A549 (cell line): ENCODE measurements at regions not wholly inside any gene's neighbourhood (a gene's known extent, or its start where the extent isn't known, plus 50 kb on each side); places are given as distances from the start of the nearest gene placed in this dataset.

Source experiments
- ATAC-seq, 2 experiments: fragments of 200-7000 bp in 1 of 2; fragments of >200 bp in 1 of 2; cut with Nextera tagmentation in 1 of 2; cut with Tn5 transposase in 1 of 2; 3 replicates each; pipeline versions ENCODE4 v1.8.0 to v1.9.1; 2018 to 2020; ENCODE audit warnings: mild to moderate bottlenecking in 1 of 2, moderate library complexity in 1 of 2
- CTCF ChIA-PET: fragments of 300-600 bp; sonication (Branson Sonifier 250); formaldehyde crosslinking; extraction: SDS; loops from one replicate; lab custom pipeline; 2021; ENCODE audit warnings: antibody characterized with exemption, inconsistent platforms; lab: Yijun Ruan, JAX
- POLR2A ChIA-PET: fragments of 350-600 bp; formaldehyde crosslinking; extraction: SDS; loops from one replicate; lab custom pipeline; 2021; ENCODE audit warnings: antibody characterized with exemption, inconsistent platforms; lab: Yijun Ruan, JAX
- DNase-seq, 2 experiments: peaks; one replicate each; pipeline versions ENCODE4 v3.0.0 to v3.0.0-alpha.2; 2011 to 2016; ENCODE audit warnings: low read depth in 1 of 2, low spot score in 1 of 2
- FAIRE-seq: peaks from 2 replicates; lab custom pipeline; 2011; peaks lifted over from hg19 to GRCh38; lab: Jason Lieb, UNC
- H3K27ac ChIP-seq, 2 experiments: fragments of >200 bp; sonication (Bioruptor Twin); formaldehyde crosslinking; 3 replicates each; pipeline ENCODE4 v1.5.1; 2016 to 2017
- H3K4me1 ChIP-seq: fragments of >200 bp; sonication (Bioruptor Twin); formaldehyde crosslinking; 3 replicates; pipeline ENCODE4 v1.6.1; 2016
- H3K4me2 ChIP-seq: fragments of >200 bp; sonication (Bioruptor Twin); formaldehyde crosslinking; 3 replicates; pipeline ENCODE4 v1.6.1; 2016
- H3K4me3 ChIP-seq: fragments of >200 bp; sonication (Bioruptor Twin); formaldehyde crosslinking; 3 replicates; pipeline ENCODE4 v1.5.1; 2016
- H3K9me3 ChIP-seq: fragments of >200 bp; sonication (Bioruptor Twin); formaldehyde crosslinking; 3 replicates; pipeline ENCODE4 v1.6.1; 2016
- BCL3 ChIP-seq: fragments of >200 bp; sonication (Bioruptor Twin); formaldehyde crosslinking; IDR thresholded peaks from 3 replicates; pipeline ENCODE4 v1.6.1; 2016
- CEBPB ChIP-seq, 2 experiments: fragments of >200 bp in 1 of 2; sonication (Bioruptor Twin) in 1 of 2; formaldehyde crosslinking in 1 of 2; IDR thresholded peaks; 2 replicates each; pipeline ENCODE4 v1.6.1; 2012 to 2016
- CHD2 ChIP-seq: fragments of 150-350 bp; IDR thresholded peaks from 2 replicates; pipeline ENCODE4 v1.6.1; 2014; ENCODE audit warnings: low read length; ENCODE audit not compliant: partially characterized antibody
- CHD4 ChIP-seq: fragments of 200-600 bp; sonication (generic); IDR thresholded peaks from 2 replicates; pipeline ENCODE4 v1.6.1; 2016; ENCODE audit warnings: antibody characterized with exemption, mild to moderate bottlenecking, borderline replicate concordance
- CTCF ChIP-seq: fragments of >200 bp; sonication (Bioruptor Twin); formaldehyde crosslinking; IDR thresholded peaks from 3 replicates; pipeline ENCODE4 v1.5.1; 2016
- EHF ChIP-seq: fragments of 250-450 bp; sonication (Bioruptor Pico); IDR thresholded peaks from 2 replicates; pipeline ENCODE4 v1.5.0; 2020; ENCODE audit warnings: mild to moderate bottlenecking
- FOSB ChIP-seq: fragments of 250-450 bp; sonication (Bioruptor Pico); IDR thresholded peaks from 2 replicates; pipeline ENCODE4 v1.5.0; 2020; ENCODE audit warnings: mild to moderate bottlenecking, moderate library complexity
- FOSL2 ChIP-seq, 2 experiments: fragments of 450-650 bp in 1 of 2; fragments of >200 bp in 1 of 2; sonication (Bioruptor Twin) in 1 of 2; formaldehyde crosslinking; IDR thresholded peaks; 2 replicates each; pipeline versions ENCODE4 v1.5.0 to v1.6.1; 2016 to 2020; ENCODE audit warnings: mild to moderate bottlenecking in 1 of 2, moderate library complexity in 1 of 2
- FOXS1 ChIP-seq: fragments of 250-450 bp; sonication (Bioruptor Pico); IDR thresholded peaks from 2 replicates; pipeline ENCODE4 v1.5.0; 2020; ENCODE audit warnings: mild to moderate bottlenecking, moderate library complexity
- GATA3 ChIP-seq: IDR thresholded peaks from 2 replicates; pipeline ENCODE4 v1.6.1; 2012; ENCODE audit warnings: borderline replicate concordance
- HDAC2 ChIP-seq: fragments of 200-600 bp; sonication (generic); IDR thresholded peaks from 2 replicates; pipeline ENCODE4 v1.6.1; 2016
- HES2 ChIP-seq: fragments of >200 bp; sonication (Bioruptor Twin); formaldehyde crosslinking; IDR thresholded peaks from 2 replicates; pipeline ENCODE4 v1.6.1; 2016
- JUNB ChIP-seq: fragments of >200 bp; sonication (Bioruptor Twin); formaldehyde crosslinking; IDR thresholded peaks from 2 replicates; pipeline ENCODE4 v1.6.1; 2016
- KDM1A ChIP-seq: fragments of 200-600 bp; sonication (generic); IDR thresholded peaks from 2 replicates; pipeline ENCODE4 v1.6.1; 2016; ENCODE audit warnings: low read depth, mild to moderate bottlenecking
- KDM5A ChIP-seq: fragments of 200-600 bp; sonication (generic); IDR thresholded peaks from 2 replicates; pipeline ENCODE4 v1.6.1; 2016; ENCODE audit warnings: antibody characterized with exemption, mild to moderate bottlenecking
- NR3C1 ChIP-seq: fragments of >200 bp; sonication (Bioruptor Twin); formaldehyde crosslinking; IDR thresholded peaks from 3 replicates; pipeline ENCODE4 v1.6.1; 2017
- POLR2A ChIP-seq: IDR thresholded peaks from 2 replicates; pipeline ENCODE4 v1.6.1; 2012; ENCODE audit warnings: mild to moderate bottlenecking, low read length
- RAD21 ChIP-seq, 2 experiments: fragments of >200 bp in 1 of 2; sonication (Bioruptor Twin) in 1 of 2; formaldehyde crosslinking in 1 of 2; IDR thresholded peaks in 1 of 2; conservative IDR thresholded peaks in 1 of 2; 2 replicates in 1 of 2; 3 replicates in 1 of 2; pipeline ENCODE4 v1.6.1; 2012 to 2018; ENCODE audit warnings: inconsistent platforms in 1 of 2
- RARB ChIP-seq: fragments of 250-450 bp; sonication (Bioruptor Pico); IDR thresholded peaks from 2 replicates; pipeline ENCODE4 v1.8.0; 2021; ENCODE audit warnings: mild to moderate bottlenecking, moderate library complexity
- RCOR1 ChIP-seq: fragments of 150-350 bp; IDR thresholded peaks from 2 replicates; pipeline ENCODE4 v1.6.1; 2014; ENCODE audit warnings: antibody characterized with exemption, low read length, low read depth
- TFCP2L1 ChIP-seq: fragments of 250-450 bp; sonication (Bioruptor Pico); IDR thresholded peaks from 2 replicates; pipeline ENCODE4 v1.5.0; 2021; ENCODE audit warnings: mild to moderate bottlenecking
- USF2 ChIP-seq: fragments of 450-650 bp; IDR thresholded peaks from 2 replicates; pipeline ENCODE4 v1.6.1; 2014; ENCODE audit warnings: antibody characterized with exemption
- ZC3H11A ChIP-seq: fragments of 450-650 bp; IDR thresholded peaks from 2 replicates; pipeline ENCODE4 v1.6.1; 2014; ENCODE audit warnings: antibody characterized with exemption, mild to moderate bottlenecking
- ZSCAN20 ChIP-seq: fragments of 250-450 bp; sonication (Bioruptor Pico); IDR thresholded peaks from 2 replicates; pipeline ENCODE4 v1.8.0; 2022; ENCODE audit warnings: mild to moderate bottlenecking, moderate library complexity
- WGBS: methylation state at CpG from one replicate; pipeline ENCODE4 v1.1.6; 2017; ENCODE audit errors: missing lambda C conversion rate; 5-methylcytosine and 5-hydroxymethylcytosine counted together
- TF ChIP-seq, protein P1 (sequence below): fragments of 250-450 bp; sonication (Bioruptor Pico); IDR thresholded peaks from 2 replicates; pipeline ENCODE4 v1.5.0; 2021; ENCODE audit warnings: mild to moderate bottlenecking, moderate library complexity, borderline replicate concordance

DNA sequence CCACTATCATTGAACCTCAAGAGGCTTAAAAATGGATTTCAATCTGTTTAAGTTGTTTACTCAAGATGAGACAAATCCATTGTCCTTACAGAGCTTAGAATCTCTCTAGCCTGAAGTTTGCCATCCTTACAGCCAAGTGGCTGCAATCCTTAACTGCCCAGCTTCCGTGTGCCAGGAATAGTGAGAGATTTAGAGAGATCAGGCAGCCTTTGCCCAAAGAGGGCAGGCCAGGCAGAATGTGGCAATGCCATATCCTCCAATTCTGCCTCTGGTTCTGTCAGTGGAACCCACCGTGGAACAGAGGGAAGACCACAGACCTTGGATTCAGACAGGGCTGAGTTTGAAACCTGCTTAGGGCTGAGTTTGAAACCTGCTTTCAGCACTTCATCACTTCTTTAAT, 374.3 kb downstream of the VPS13C start:
- Histone ChIP-seq H3K27ac (no peak overlapping the region), H3K4me3 (no peak overlapping the region), H3K9me3 (no peaks in the 10 kb centered on the region), H3K4me2 (no peak overlapping the region), H3K4me1 (no peaks in the 10 kb centered on the region)
- WGBS: 3% methylated on average over 2 of the region's 2 CpGs
- ATAC-seq (no peak), DNase-seq (no peak), FAIRE-seq (no peak)
- POLR2A ChIA-PET: no interaction called here
- CTCF ChIA-PET: no interaction called here
- no peak for TF ChIP-seq FOXS1
- TF ChIP-seq RCOR1: no peak
- TF ChIP-seq RARB (CRISPR knock-in tag): no peak
- no peak for TF ChIP-seq ZC3H11A
- TF ChIP-seq USF2: no peak
- TF ChIP-seq GATA3: no peak
- no peak for TF ChIP-seq POLR2A
- TF ChIP-seq EHF (CRISPR knock-in tag): no peak
- TF ChIP-seq TFCP2L1 (CRISPR knock-in tag): no peak
- TF ChIP-seq JUNB: no peak
- no peak for TF ChIP-seq CTCF
- no peak for TF ChIP-seq ZSCAN20 (CRISPR knock-in tag)
- TF ChIP-seq FOSB (CRISPR knock-in tag): no peak
- no peak for TF ChIP-seq NR3C1
- TF ChIP-seq KDM1A: no peak
- TF ChIP-seq RAD21 (conservative IDR thresholded peaks at IDR 0.05 in 1 of 2, IDR thresholded peaks at IDR 0.05 in 1 of 2): no peak
- TF ChIP-seq, protein P1, sequence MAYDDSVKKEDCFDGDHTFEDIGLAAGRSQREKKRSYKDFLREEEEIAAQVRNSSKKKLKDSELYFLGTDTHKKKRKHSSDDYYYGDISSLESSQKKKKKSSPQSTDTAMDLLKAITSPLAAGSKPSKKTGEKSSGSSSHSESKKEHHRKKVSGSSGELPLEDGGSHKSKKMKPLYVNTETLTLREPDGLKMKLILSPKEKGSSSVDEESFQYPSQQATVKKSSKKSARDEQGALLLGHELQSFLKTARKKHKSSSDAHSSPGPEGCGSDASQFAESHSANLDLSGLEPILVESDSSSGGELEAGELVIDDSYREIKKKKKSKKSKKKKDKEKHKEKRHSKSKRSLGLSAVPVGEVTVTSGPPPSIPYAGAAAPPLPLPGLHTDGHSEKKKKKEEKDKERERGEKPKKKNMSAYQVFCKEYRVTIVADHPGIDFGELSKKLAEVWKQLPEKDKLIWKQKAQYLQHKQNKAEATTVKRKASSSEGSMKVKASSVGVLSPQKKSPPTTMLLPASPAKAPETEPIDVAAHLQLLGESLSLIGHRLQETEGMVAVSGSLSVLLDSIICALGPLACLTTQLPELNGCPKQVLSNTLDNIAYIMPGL (CRISPR knock-in tag): no peak

DNA sequence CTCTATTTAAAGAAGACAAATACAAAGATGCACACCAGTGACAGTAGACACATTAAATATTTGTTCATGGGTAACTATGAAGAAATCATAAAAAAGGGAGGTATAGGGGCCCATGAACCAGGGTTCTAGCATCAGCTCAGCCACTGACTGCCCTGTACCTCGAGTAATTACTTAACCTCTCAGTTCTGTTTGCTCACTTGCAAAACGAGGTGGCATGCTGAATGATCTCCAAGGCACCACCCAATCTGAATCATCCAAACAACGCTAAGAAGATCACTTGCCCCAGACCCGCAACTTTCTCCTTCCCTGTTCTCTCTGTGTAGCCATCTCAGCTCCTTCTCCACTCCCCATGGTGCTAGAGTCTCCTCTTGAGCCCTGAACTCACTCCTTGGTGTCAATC, 374.7 kb downstream of the VPS13C start:
- FAIRE-seq (no peak), DNase-seq (no peak), ATAC-seq (no peak)
- H3K4me2 ChIP-seq: no peak overlapping the region
- H3K4me3 ChIP-seq: no peak overlapping the region
- no peak for TF ChIP-seq CHD4
- TF ChIP-seq JUNB: no peak
- no peak for TF ChIP-seq KDM1A
- TF ChIP-seq FOSL2 (IDR thresholded peaks at IDR 0.05): no peak
- TF ChIP-seq FOSL2 (CRISPR knock-in tag; IDR thresholded peaks at IDR 0.05): no peak
- WGBS: 3% methylated on average over 4 of the region's 4 CpGs
- CTCF ChIA-PET: interaction anchor here (1.0 kb wide), 1 partner anchor 150 kb away, joined by 4 read pairs; no protein-coding TSS in a partner anchor
- POLR2A ChIA-PET: no interaction called here
- H3K9me3 ChIP-seq: no peaks in the 10 kb centered on the region
- no peak overlapping the region for H3K27ac ChIP-seq
- H3K4me1 ChIP-seq: no peaks in the 10 kb centered on the region

DNA sequence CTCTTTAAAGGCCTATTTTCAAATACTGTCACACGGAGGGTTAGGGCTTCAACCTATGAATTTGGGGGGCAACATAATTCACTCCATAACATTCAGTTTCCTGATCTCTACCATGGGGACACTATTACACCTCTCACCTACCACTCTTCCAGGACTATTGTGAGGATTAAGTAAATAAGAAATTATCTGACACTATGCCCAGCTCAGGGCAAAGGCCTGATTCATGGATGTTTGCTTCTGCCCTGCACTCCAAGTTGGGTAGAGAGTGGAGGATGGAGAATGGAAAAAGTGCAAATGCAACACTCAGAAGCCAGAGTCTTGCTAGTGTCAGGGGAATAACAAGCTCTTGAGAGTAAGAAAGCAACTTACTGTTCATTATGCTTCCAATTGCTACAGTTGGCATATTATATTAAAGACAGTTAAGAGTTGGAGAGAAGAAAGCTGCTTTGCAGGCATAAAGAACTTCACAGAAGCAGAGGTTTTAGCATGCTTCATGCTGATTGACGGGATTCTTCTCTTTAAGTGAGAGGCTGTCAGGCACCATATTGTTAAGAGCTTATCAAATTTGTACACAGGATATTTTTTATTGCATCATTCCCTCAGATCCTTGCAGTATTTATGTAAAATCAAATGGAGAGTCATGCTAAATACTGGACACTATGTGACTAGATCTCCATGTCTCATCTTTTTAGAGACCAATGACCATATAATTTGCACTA, 375.3 kb downstream of the VPS13C start:
- ChIA-PET POLR2A (no interaction called here), CTCF (interaction anchor here (1.0 kb wide), 1 partner anchor 150 kb away, joined by 4 read pairs; no protein-coding TSS in a partner anchor)
- Histone ChIP-seq H3K27ac (no peak overlapping the region), H3K4me1 (no peaks in the 10 kb centered on the region), H3K4me3 (no peak overlapping the region), H3K9me3 (no peaks in the 10 kb centered on the region), H3K4me2 (no peak overlapping the region)
- DNase-seq (no peak), FAIRE-seq (no peak), ATAC-seq (no peak)
- 9% methylated on average over 2 of the region's 2 CpGs for WGBS
- no peak for TF ChIP-seq CHD2
- no peak for TF ChIP-seq CEBPB (IDR thresholded peaks at IDR 0.05)
- TF ChIP-seq JUNB: no peak
- no peak for TF ChIP-seq FOXS1
- no peak for TF ChIP-seq POLR2A
- no peak for TF ChIP-seq BCL3
- no peak for TF ChIP-seq KDM5A
- no peak for TF ChIP-seq HES2
- TF ChIP-seq HDAC2: no peak
